ENCODE measurements at regions not wholly inside any gene's neighbourhood (a gene's known extent, or its start where the extent isn't known, plus 50 kb on each side); places are given as distances from the start of the nearest gene placed in this dataset.

- TF ChIP-seq, protein P1, sequence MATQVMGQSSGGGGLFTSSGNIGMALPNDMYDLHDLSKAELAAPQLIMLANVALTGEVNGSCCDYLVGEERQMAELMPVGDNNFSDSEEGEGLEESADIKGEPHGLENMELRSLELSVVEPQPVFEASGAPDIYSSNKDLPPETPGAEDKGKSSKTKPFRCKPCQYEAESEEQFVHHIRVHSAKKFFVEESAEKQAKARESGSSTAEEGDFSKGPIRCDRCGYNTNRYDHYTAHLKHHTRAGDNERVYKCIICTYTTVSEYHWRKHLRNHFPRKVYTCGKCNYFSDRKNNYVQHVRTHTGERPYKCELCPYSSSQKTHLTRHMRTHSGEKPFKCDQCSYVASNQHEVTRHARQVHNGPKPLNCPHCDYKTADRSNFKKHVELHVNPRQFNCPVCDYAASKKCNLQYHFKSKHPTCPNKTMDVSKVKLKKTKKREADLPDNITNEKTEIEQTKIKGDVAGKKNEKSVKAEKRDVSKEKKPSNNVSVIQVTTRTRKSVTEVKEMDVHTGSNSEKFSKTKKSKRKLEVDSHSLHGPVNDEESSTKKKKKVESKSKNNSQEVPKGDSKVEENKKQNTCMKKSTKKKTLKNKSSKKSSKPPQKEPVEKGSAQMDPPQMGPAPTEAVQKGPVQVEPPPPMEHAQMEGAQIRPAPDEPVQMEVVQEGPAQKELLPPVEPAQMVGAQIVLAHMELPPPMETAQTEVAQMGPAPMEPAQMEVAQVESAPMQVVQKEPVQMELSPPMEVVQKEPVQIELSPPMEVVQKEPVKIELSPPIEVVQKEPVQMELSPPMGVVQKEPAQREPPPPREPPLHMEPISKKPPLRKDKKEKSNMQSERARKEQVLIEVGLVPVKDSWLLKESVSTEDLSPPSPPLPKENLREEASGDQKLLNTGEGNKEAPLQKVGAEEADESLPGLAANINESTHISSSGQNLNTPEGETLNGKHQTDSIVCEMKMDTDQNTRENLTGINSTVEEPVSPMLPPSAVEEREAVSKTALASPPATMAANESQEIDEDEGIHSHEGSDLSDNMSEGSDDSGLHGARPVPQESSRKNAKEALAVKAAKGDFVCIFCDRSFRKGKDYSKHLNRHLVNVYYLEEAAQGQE (IDR thresholded peaks at IDR 0.05; ENCODE audit: low read depth), result no peak
- no peak for TF ChIP-seq ZBTB7A (IDR thresholded peaks at IDR 0.05; ENCODE audit: low read depth)
- TF ChIP-seq CEBPB (IDR thresholded peaks at IDR 0.05), result no peak
- TF ChIP-seq RAD21 (IDR thresholded peaks at IDR 0.05; ENCODE audit: low read depth), result no peak
- TF ChIP-seq FOXM1 (IDR thresholded peaks at IDR 0.05; ENCODE audit: borderline replicate concordance, low read depth), result no peak
- no peak for TF ChIP-seq CREB1 (IDR thresholded peaks at IDR 0.05; ENCODE audit: low read depth)
- no peak for TF ChIP-seq TCF12 (IDR thresholded peaks at IDR 0.05; ENCODE audit: low read depth)
- no peak for TF ChIP-seq NFIC (IDR thresholded peaks at IDR 0.05)
- TF ChIP-seq USF1 (IDR thresholded peaks at IDR 0.05), result no peak
- TF ChIP-seq EP300 (IDR thresholded peaks at IDR 0.05; ENCODE audit: borderline replicate concordance), result no peak
- TF ChIP-seq, protein P2, sequence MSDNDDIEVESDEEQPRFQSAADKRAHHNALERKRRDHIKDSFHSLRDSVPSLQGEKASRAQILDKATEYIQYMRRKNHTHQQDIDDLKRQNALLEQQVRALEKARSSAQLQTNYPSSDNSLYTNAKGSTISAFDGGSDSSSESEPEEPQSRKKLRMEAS (IDR thresholded peaks at IDR 0.05), result no peak
- TF ChIP-seq TAF1 (IDR thresholded peaks at IDR 0.05; ENCODE audit: low read depth), result no peak
- no peak for TF ChIP-seq YY1 (IDR thresholded peaks at IDR 0.05; ENCODE audit: low read depth)
- TF ChIP-seq EGR1 (IDR thresholded peaks at IDR 0.05), result no peak
- no peak for TF ChIP-seq TEAD4 (IDR thresholded peaks at IDR 0.05)
Observed at GRCh38 chr5:173538018-173538417, 78.4 kb downstream of the BOD1 start.

GRCh38 chr5:173537228-173537627 is 79.2 kb downstream of the BOD1 start:
- TF ChIP-seq TEAD4 (IDR thresholded peaks at IDR 0.05) (no peak), YY1 (IDR thresholded peaks at IDR 0.05; ENCODE audit: low read depth) (no peak), NFIC (IDR thresholded peaks at IDR 0.05) (no peak)

- TF ChIP-seq EP300 (IDR thresholded peaks at IDR 0.05; ENCODE audit: borderline replicate concordance), result no peak
- TF ChIP-seq CREB1 (IDR thresholded peaks at IDR 0.05; ENCODE audit: low read depth), result no peak
- no peak for TF ChIP-seq ZBTB7A (IDR thresholded peaks at IDR 0.05; ENCODE audit: low read depth)
- TF ChIP-seq TCF12 (IDR thresholded peaks at IDR 0.05; ENCODE audit: low read depth), result no peak
- TF ChIP-seq FOXM1 (IDR thresholded peaks at IDR 0.05; ENCODE audit: borderline replicate concordance, low read depth), result no peak
- no peak for TF ChIP-seq NFIC (IDR thresholded peaks at IDR 0.05)
- no peak for TF ChIP-seq RAD21 (IDR thresholded peaks at IDR 0.05; ENCODE audit: low read depth)
- no peak for TF ChIP-seq EGR1 (IDR thresholded peaks at IDR 0.05)
- TF ChIP-seq TAF1 (IDR thresholded peaks at IDR 0.05; ENCODE audit: low read depth), result no peak
- no peak for TF ChIP-seq USF1 (IDR thresholded peaks at IDR 0.05)
- no peak for TF ChIP-seq TEAD4 (IDR thresholded peaks at IDR 0.05)
- TF ChIP-seq CEBPB (IDR thresholded peaks at IDR 0.05), result no peak
- TF ChIP-seq, protein P1 (IDR thresholded peaks at IDR 0.05; ENCODE audit: low read depth), result no peak
- TF ChIP-seq YY1 (IDR thresholded peaks at IDR 0.05; ENCODE audit: low read depth), result no peak
- TF ChIP-seq, protein P2 (IDR thresholded peaks at IDR 0.05), result no peak
Observed at GRCh38 chr5:173535976-173536639, 80.3 kb downstream of the BOD1 start.

GRCh38 chr5:173535166-173535975 is 81.1 kb downstream of the BOD1 start:
- TF ChIP-seq CREB1 (IDR thresholded peaks at IDR 0.05; ENCODE audit: low read depth) (no peak), YY1 (IDR thresholded peaks at IDR 0.05; ENCODE audit: low read depth) (no peak), NFIC (IDR thresholded peaks at IDR 0.05) (no peak), RAD21 (IDR thresholded peaks at IDR 0.05; ENCODE audit: low read depth) (no peak), EGR1 (IDR thresholded peaks at IDR 0.05) (no peak), EP300 (IDR thresholded peaks at IDR 0.05; ENCODE audit: borderline replicate concordance) (no peak)
- TF ChIP-seq, protein P1 (IDR thresholded peaks at IDR 0.05; ENCODE audit: low read depth), result no peak
- TF ChIP-seq, protein P2 (IDR thresholded peaks at IDR 0.05), result no peak
